ENCODE measurements at regions not wholly inside any gene's neighbourhood (a gene's known extent, or its start where the extent isn't known, plus 50 kb on each side); places are given as distances from the start of the nearest gene placed in this dataset.
"Not testable (repeated sequence)": the region's sequence is repeated elsewhere in the genome, so short reads cannot be mapped to it uniquely, and the experiment has no call there.

DNA sequence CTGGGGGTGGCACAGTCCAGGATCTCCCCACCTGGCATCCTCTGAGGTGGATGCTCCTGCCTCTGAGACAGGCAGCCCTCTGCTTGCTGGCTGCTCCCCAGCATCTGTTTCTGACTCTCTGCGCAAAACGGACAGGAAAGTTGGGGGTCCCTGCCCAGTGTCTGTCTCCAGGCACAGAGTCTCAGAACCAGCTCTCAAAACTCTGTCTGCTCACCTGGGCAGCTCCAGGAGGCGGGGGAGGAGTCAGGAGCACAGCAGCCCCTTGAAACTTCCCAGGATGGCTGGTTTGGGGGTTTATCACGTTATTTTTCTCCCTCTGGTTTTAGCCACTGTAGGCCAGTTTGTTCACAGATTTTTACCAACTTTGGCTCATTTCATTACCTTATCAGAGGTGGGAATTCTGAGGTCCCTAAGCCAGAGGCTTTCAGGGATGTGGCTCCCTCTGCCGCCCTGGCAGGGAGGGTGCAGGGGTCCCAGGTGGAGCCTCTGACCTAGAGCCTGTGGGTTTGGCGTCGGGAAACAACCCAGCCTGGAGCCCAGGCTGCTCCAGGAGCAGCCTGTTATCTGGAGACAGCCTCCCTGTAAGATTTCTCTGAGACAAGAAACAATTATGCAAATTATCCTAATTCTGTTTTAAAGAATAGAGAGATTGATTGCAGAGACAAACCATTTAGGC, 334.1 kb downstream of the CACNA1B start:
- not testable (repeated sequence) for H3K4me1 ChIP-seq (ENCODE audit: insufficient read depth, low read length); H2AK5ac ChIP-seq (ENCODE audit: insufficient read length, low read length); H3K56ac ChIP-seq (ENCODE audit: insufficient read length, low read depth, low read length); H3K18ac ChIP-seq (ENCODE audit: insufficient read length, low read depth, low read length); H3T11ph ChIP-seq (ENCODE audit: low read length); H3K9ac ChIP-seq (ENCODE audit: extremely low read depth, insufficient read length, low read length); H3K4ac ChIP-seq (ENCODE audit: low read depth, low read length); H2BK5ac ChIP-seq (ENCODE audit: insufficient read length, low read length); H2BK12ac ChIP-seq (ENCODE audit: insufficient read length, low read depth, low read length); H3K9me3 ChIP-seq (ENCODE audit: control insufficient read depth, low read depth, low read length); H2BK15ac ChIP-seq (ENCODE audit: low read depth, low read length); H2BK20ac ChIP-seq (ENCODE audit: low read depth, low read length, poor library complexity, severe bottlenecking); H3K36me3 Mint-ChIP-seq (ENCODE audit: insufficient read depth in 1 of 3, low read depth in 3 of 3); H3K23me2 ChIP-seq (ENCODE audit: insufficient read length, low read depth, low read length, poor library complexity, severe bottlenecking); H3K4me1 Mint-ChIP-seq; H3K4me3 Mint-ChIP-seq; H3K27ac Mint-ChIP-seq; H3K79me1 ChIP-seq (ENCODE audit: insufficient read depth, low read depth, low read length, poor library complexity, severe bottlenecking); H2AFZ ChIP-seq (ENCODE audit: low read length); H3K14ac ChIP-seq (ENCODE audit: insufficient read depth, low read length); H4K8ac ChIP-seq (replicated peaks; ENCODE audit: insufficient read length, low read depth, low read length); H3K27ac ChIP-seq (ENCODE audit: insufficient read length, low read depth, low read length); H3K79me2 ChIP-seq (ENCODE audit: insufficient read depth, low read length); H3K23ac ChIP-seq (ENCODE audit: insufficient read length, low read depth, low read length); H3K27me3 ChIP-seq (ENCODE audit: insufficient read depth, low read length); H2BK120ac ChIP-seq (ENCODE audit: low read depth, low read length, poor library complexity, severe bottlenecking); H4K5ac ChIP-seq (ENCODE audit: insufficient read length, low read depth, low read length); H4K20me1 ChIP-seq (ENCODE audit: control insufficient read depth, insufficient read depth, insufficient read length); H3K4me2 ChIP-seq (ENCODE audit: insufficient read depth, insufficient read length, low read length); H3K27me3 Mint-ChIP-seq (ENCODE audit: low read depth); H4K91ac ChIP-seq (ENCODE audit: insufficient read length, low read depth, low read length)
- TF ChIP-seq, protein P1, sequence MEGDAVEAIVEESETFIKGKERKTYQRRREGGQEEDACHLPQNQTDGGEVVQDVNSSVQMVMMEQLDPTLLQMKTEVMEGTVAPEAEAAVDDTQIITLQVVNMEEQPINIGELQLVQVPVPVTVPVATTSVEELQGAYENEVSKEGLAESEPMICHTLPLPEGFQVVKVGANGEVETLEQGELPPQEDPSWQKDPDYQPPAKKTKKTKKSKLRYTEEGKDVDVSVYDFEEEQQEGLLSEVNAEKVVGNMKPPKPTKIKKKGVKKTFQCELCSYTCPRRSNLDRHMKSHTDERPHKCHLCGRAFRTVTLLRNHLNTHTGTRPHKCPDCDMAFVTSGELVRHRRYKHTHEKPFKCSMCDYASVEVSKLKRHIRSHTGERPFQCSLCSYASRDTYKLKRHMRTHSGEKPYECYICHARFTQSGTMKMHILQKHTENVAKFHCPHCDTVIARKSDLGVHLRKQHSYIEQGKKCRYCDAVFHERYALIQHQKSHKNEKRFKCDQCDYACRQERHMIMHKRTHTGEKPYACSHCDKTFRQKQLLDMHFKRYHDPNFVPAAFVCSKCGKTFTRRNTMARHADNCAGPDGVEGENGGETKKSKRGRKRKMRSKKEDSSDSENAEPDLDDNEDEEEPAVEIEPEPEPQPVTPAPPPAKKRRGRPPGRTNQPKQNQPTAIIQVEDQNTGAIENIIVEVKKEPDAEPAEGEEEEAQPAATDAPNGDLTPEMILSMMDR (conservative IDR thresholded peaks at IDR 0.05): peak; percentile 72
- H3K9me3 Mint-ChIP-seq: peaks cover 6 to 11% of the 10 kb centered on the region in 2 experiments; a peak in 4 of 5 replicates
- peak; percentile 69 for DNase-seq
- WGBS (ENCODE audit: extremely low coverage, insufficient read length, low lambda C conversion rate): no CpG with 5 or more reads among the region's 7 CpGs

DNA sequence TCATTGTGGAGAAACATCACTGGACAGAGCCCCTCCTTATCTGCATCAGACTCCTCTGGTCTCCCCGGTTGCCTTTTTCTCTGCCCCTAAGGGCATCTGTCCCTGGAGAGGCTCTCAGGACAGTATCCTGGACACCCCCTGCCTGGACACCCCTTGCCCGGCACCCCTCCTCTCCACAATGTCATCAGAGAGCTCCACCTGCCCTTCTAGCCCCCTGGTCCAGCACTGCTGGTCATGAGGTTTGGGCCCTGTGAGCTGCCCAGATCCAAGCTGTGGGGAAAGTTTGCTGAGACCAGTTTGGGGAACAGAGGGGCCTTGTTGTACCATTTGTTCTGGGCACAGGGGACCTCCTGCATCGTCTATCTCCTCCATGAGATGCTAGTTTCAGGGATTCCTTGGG, 335.2 kb downstream of the CACNA1B start:
- not testable (repeated sequence) for H3K4ac ChIP-seq (ENCODE audit: low read depth, low read length); H2BK12ac ChIP-seq (ENCODE audit: insufficient read length, low read depth, low read length); H4K8ac ChIP-seq (replicated peaks; ENCODE audit: insufficient read length, low read depth, low read length); H3K4me2 ChIP-seq (ENCODE audit: insufficient read depth, insufficient read length, low read length); H3K23ac ChIP-seq (ENCODE audit: insufficient read length, low read depth, low read length); H3K4me1 Mint-ChIP-seq; H2BK120ac ChIP-seq (ENCODE audit: low read depth, low read length, poor library complexity, severe bottlenecking); H3K27ac Mint-ChIP-seq; H4K91ac ChIP-seq (ENCODE audit: insufficient read length, low read depth, low read length); H2BK20ac ChIP-seq (ENCODE audit: low read depth, low read length, poor library complexity, severe bottlenecking); DNase-seq; H4K5ac ChIP-seq (ENCODE audit: insufficient read length, low read depth, low read length); H3K79me2 ChIP-seq (ENCODE audit: insufficient read depth, low read length); H3K14ac ChIP-seq (ENCODE audit: insufficient read depth, low read length); H3K18ac ChIP-seq (ENCODE audit: insufficient read length, low read depth, low read length); H3K4me3 Mint-ChIP-seq; H3K27ac ChIP-seq (ENCODE audit: insufficient read length, low read depth, low read length); H2BK15ac ChIP-seq (ENCODE audit: low read depth, low read length); H3K9ac ChIP-seq (ENCODE audit: extremely low read depth, insufficient read length, low read length); H3K27me3 Mint-ChIP-seq (ENCODE audit: low read depth); H3K23me2 ChIP-seq (ENCODE audit: insufficient read length, low read depth, low read length, poor library complexity, severe bottlenecking); H3K9me3 ChIP-seq (ENCODE audit: control insufficient read depth, low read depth, low read length); H4K20me1 ChIP-seq (ENCODE audit: control insufficient read depth, insufficient read depth, insufficient read length); H3K79me1 ChIP-seq (ENCODE audit: insufficient read depth, low read depth, low read length, poor library complexity, severe bottlenecking); H3K56ac ChIP-seq (ENCODE audit: insufficient read length, low read depth, low read length); H2AFZ ChIP-seq (ENCODE audit: low read length); H3T11ph ChIP-seq (ENCODE audit: low read length); H2AK5ac ChIP-seq (ENCODE audit: insufficient read length, low read length); H3K27me3 ChIP-seq (ENCODE audit: insufficient read depth, low read length); H3K4me1 ChIP-seq (ENCODE audit: insufficient read depth, low read length); H2BK5ac ChIP-seq (ENCODE audit: insufficient read length, low read length); H3K36me3 Mint-ChIP-seq (ENCODE audit: insufficient read depth in 1 of 3, low read depth in 3 of 3)
- peaks cover 8 to 11% of the 10 kb centered on the region in 2 experiments; a peak in 4 of 5 replicates for H3K9me3 Mint-ChIP-seq
- WGBS (ENCODE audit: extremely low coverage, insufficient read length, low lambda C conversion rate): no CpG with 5 or more reads among the region's 3 CpGs

All from H9 (cell line).